Chondrocyte (in vitro differentiated cells): ENCODE measurements at regions not wholly inside any gene's neighbourhood (a gene's known extent, or its start where the extent isn't known, plus 50 kb on each side); places are given as distances from the start of the nearest gene placed in this dataset.

Experiments
- DNase-seq: peaks from one replicate; pipeline ENCODE4 v3.0.0; 2021; ENCODE audit warnings: mixed read lengths, low spot score
- H3K27ac Mint-ChIP-seq: one replicate; pipeline ENCODE4 v1.8.0; 2021; ENCODE audit warnings: mild to moderate bottlenecking, moderate library complexity, mixed read lengths; ENCODE audit not compliant: unreplicated experiment
- H3K27me3 Mint-ChIP-seq: 2 replicates; pipeline ENCODE4 v1.8.0; 2021; ENCODE audit warnings: low read depth, mixed read lengths
- H3K36me3 Mint-ChIP-seq: 2 replicates; pipeline ENCODE4 v1.8.0; 2021; ENCODE audit warnings: low read depth, mixed read lengths
- H3K4me1 Mint-ChIP-seq: 2 replicates; pipeline ENCODE4 v1.8.0; 2021; ENCODE audit warnings: low read depth, mild to moderate bottlenecking, mixed read lengths
- H3K4me3 Mint-ChIP-seq: one replicate; pipeline ENCODE4 v1.8.0; 2021; ENCODE audit warnings: mild to moderate bottlenecking, moderate library complexity, mixed read lengths; ENCODE audit not compliant: unreplicated experiment
- H3K9me3 Mint-ChIP-seq: 2 replicates; pipeline ENCODE4 v1.8.0; 2021; ENCODE audit warnings: low read depth, mixed read lengths
- TF ChIP-seq, protein P1 (sequence below): fragments of 200-600 bp; sonication (generic); IDR thresholded peaks from 2 replicates; pipeline ENCODE4 v1.5.0; 2021; ENCODE audit warnings: antibody characterized with exemption, mild to moderate bottlenecking, moderate library complexity

DNA sequence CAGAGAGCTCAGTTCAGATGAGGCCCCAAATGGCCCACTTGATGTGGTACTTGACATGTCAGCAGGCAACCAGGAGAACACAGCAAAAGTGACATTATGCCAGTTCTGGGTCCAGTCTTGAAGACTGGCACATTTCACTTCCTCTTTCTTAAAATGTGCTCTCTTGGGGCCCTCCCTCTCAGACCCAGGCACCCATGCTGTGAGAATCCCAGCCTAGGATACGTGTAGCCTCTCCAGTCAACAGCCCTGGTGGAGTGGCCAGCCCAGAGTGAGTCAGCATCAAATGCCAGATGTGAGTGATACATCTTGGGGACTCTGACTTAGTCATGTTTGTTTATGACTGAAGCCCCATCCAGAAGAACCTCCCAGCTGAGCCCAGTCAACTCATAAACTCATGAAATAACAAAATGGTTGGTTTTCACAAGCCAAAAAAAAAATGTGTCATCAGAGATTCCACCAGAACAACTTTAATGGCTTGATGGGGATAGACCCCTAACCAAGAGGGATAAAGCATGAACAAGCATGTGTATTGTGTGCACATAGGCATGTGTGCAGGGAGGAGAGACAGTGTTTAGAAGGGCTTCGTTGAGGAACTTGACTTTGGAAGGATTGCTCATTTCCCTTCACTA, 82.5 kb upstream of the TNRC6C start:
- Mint-ChIP-seq H3K4me3 (no peak overlapping the region), H3K27me3 (peaks cover 33% of the 10 kb centered on the region), H3K4me1 (peaks cover 21% of the 10 kb centered on the region), H3K27ac (no peak overlapping the region), H3K9me3 (peaks cover 11% of the 10 kb centered on the region), H3K36me3 (peaks cover 9% of the 10 kb centered on the region)
- DNase-seq = no peak
- TF ChIP-seq, protein P1, sequence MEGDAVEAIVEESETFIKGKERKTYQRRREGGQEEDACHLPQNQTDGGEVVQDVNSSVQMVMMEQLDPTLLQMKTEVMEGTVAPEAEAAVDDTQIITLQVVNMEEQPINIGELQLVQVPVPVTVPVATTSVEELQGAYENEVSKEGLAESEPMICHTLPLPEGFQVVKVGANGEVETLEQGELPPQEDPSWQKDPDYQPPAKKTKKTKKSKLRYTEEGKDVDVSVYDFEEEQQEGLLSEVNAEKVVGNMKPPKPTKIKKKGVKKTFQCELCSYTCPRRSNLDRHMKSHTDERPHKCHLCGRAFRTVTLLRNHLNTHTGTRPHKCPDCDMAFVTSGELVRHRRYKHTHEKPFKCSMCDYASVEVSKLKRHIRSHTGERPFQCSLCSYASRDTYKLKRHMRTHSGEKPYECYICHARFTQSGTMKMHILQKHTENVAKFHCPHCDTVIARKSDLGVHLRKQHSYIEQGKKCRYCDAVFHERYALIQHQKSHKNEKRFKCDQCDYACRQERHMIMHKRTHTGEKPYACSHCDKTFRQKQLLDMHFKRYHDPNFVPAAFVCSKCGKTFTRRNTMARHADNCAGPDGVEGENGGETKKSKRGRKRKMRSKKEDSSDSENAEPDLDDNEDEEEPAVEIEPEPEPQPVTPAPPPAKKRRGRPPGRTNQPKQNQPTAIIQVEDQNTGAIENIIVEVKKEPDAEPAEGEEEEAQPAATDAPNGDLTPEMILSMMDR = no peak

DNA sequence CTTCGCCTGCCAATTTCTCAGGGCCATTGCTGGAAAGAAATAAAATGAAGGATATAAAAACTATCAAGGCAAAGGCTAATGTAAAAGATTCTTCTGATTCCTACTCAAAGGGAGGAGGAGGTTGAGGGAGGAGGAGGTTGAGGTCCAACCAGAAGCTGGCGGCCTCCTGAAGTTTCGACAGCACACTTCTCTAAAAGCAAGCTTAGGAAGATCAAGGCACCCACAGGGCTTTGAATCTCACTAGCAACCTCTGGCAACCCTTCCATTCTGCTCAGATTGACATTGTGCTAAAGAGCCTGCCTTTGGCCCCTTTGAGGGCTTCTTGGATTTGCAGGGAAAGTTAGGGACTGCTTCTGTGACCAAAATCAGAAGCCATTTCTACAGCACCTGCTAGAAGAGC, 81.5 kb upstream of the TNRC6C start:
- H3K27me3 Mint-ChIP-seq = peaks cover 31% of the 10 kb centered on the region
- no peak overlapping the region for H3K4me3 Mint-ChIP-seq
- TF ChIP-seq, protein P1 = no peak
- no peak overlapping the region for H3K27ac Mint-ChIP-seq
- peaks cover 11% of the 10 kb centered on the region for H3K9me3 Mint-ChIP-seq
- no peak for DNase-seq
- H3K4me1 Mint-ChIP-seq = peaks cover 31% of the 10 kb centered on the region
- peaks cover 9% of the 10 kb centered on the region for H3K36me3 Mint-ChIP-seq

DNA sequence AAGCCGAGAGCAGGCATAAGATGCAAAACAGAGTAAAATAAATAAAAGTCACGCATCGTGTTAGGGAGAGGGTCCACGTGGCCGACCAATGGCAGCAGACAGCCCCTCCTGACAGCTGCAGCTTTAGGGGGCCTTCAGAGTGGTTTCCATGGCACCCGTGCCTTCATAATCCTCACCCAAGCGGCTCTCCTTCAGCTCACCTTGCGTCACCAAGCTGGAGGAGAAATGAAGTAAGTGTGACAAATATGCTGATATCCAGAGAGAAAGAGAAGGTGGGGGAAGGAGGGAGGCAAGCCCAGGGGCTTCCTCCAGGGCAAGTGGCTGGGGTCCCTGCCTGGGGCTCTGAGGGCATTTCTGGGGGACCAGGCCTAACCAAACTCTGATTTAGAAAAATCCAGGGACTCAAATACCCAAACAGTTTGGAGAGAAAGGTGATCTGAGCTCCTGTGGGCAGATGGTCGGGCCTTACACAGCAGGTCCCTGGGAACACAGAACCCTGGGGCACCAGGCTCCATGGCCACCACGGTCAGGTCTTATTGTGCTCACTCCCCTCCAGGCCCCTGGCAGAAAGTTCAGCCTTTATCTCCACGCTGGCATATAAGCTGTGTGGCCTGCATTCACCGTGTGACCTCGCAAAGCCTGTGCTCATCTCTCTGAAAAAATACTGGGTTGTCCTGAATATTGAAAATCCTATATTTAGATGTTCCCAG, 80.7 kb upstream of the TNRC6C start:
- peaks cover 24% of the 10 kb centered on the region for H3K27me3 Mint-ChIP-seq
- H3K4me1 Mint-ChIP-seq = peaks cover 39% of the 10 kb centered on the region
- TF ChIP-seq, protein P1 = no peak
- H3K9me3 Mint-ChIP-seq = peaks cover 11% of the 10 kb centered on the region
- H3K27ac Mint-ChIP-seq = no peak overlapping the region
- H3K4me3 Mint-ChIP-seq = no peak overlapping the region
- DNase-seq = no peak
- peaks cover 9% of the 10 kb centered on the region for H3K36me3 Mint-ChIP-seq

DNA sequence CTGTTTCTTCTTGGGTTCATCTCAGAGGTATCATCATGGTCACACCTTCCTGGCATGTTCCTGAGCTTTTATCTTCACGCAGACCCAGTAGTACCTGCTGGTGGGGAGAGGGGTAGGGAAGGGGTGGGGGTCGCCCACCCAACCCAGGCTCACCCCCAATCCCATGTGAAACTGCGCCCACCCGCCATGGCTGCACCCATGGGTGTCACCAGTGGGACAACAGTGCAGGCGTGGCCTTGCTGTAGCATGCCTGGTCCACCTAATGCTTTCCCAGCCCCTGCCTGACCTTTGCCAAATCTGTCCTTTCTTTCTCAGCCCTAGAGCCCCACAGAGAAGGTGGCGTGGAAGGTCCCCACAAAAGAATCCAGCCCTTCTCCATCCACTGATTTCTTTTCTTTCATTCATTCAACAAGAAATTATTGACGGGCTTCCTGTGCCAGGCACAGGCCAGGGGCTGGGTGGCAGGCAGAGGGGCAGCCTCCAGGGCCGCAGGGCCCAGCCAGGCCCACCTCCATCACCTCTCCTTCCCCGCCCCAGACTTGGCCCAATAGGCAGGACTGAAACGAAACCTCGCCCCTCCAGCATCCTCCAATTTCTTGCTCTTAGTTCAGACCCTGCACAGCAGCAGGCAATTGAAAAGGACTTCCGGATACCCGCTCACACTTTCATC, 79.1 kb upstream of the TNRC6C start:
- no peak overlapping the region for H3K4me3 Mint-ChIP-seq
- peaks cover 36% of the 10 kb centered on the region for H3K4me1 Mint-ChIP-seq
- H3K27me3 Mint-ChIP-seq = peaks cover 25% of the 10 kb centered on the region
- H3K9me3 Mint-ChIP-seq = peaks cover 11% of the 10 kb centered on the region
- DNase-seq = no peak
- TF ChIP-seq, protein P1 = no peak
- no peak overlapping the region for H3K27ac Mint-ChIP-seq
- peaks cover 9% of the 10 kb centered on the region for H3K36me3 Mint-ChIP-seq

DNA sequence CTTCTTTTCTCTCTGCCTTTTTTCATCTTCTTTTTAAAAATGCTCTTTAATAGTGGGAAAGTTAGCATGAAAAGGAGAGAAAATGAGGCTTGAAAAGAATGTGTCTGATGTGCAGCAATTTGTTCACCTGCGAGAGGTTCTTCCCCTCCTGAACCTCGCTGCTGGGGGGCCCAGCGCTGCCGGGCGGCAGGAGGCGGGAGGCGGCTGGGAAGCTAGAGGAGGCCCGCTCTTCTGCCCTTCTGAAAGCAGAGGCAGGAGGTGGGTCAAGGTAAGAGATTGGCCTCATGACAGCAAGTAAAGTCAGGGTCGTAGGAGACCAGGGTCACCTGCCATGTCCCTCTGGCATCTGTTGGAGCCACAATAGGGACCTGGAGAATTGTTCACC, 78.6 kb upstream of the TNRC6C start:
- H3K4me1 Mint-ChIP-seq = peaks cover 31% of the 10 kb centered on the region
- no peak for DNase-seq
- peaks cover 9% of the 10 kb centered on the region for H3K36me3 Mint-ChIP-seq
- no peak overlapping the region for H3K27ac Mint-ChIP-seq
- TF ChIP-seq, protein P1 = no peak
- H3K4me3 Mint-ChIP-seq = no peak overlapping the region
- peaks cover 31% of the 10 kb centered on the region for H3K27me3 Mint-ChIP-seq
- peaks cover 11% of the 10 kb centered on the region for H3K9me3 Mint-ChIP-seq
